ENCODE measurements at regions not wholly inside any gene's neighbourhood (a gene's known extent, or its start where the extent isn't known, plus 50 kb on each side); places are given as distances from the start of the nearest gene placed in this dataset.

DNA sequence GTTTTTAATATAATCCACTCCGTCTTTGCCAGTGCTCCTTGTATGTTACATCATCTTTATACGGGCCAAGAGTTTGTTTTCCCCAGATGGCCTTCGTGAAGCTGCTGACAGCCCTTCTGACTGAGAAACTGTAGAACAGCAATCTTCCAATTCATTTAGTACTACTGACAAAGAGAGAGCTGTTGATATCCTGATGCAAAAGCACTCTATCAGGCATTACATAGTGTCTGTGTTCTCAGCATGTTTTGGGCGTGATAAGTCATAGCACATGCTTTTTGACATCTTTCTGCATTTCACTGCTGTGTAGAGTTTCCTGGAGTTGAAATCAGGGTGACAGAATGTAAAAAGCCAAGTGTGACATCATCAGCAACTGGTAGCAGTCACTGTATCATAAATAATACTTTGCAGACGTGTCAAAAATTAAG, 746.3 kb upstream of the FAM241A start:
- no peak overlapping the region for H3K27ac ChIP-seq (ENCODE audit: low read length)
- H3K9me3 ChIP-seq (ENCODE audit: low read length) = no peaks in the 10 kb centered on the region
- no peak overlapping the region for H3K4me2 ChIP-seq (ENCODE audit: low read length)
- H3K9ac ChIP-seq (ENCODE audit: low read length) = no peak overlapping the region
- no peaks in the 10 kb centered on the region for H3K27me3 ChIP-seq (ENCODE audit: insufficient read depth, low read depth, low read length)
- H3K9me2 ChIP-seq (ENCODE audit: insufficient read depth, low read length) = no peaks in the 10 kb centered on the region
- H3K79me2 ChIP-seq (replicated peaks; ENCODE audit: insufficient read depth, low read length) = no peaks in the 10 kb centered on the region
- H3F3A ChIP-seq (ENCODE audit: insufficient read depth, low read length, poor library complexity, severe bottlenecking) = no peaks in the 10 kb centered on the region
- TF ChIP-seq, protein P1, sequence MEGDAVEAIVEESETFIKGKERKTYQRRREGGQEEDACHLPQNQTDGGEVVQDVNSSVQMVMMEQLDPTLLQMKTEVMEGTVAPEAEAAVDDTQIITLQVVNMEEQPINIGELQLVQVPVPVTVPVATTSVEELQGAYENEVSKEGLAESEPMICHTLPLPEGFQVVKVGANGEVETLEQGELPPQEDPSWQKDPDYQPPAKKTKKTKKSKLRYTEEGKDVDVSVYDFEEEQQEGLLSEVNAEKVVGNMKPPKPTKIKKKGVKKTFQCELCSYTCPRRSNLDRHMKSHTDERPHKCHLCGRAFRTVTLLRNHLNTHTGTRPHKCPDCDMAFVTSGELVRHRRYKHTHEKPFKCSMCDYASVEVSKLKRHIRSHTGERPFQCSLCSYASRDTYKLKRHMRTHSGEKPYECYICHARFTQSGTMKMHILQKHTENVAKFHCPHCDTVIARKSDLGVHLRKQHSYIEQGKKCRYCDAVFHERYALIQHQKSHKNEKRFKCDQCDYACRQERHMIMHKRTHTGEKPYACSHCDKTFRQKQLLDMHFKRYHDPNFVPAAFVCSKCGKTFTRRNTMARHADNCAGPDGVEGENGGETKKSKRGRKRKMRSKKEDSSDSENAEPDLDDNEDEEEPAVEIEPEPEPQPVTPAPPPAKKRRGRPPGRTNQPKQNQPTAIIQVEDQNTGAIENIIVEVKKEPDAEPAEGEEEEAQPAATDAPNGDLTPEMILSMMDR (IDR thresholded peaks at IDR 0.05; ENCODE audit: poor library complexity, severe bottlenecking) = no peak
- TF ChIP-seq EP300 (conservative IDR thresholded peaks at IDR 0.05; ENCODE audit: poor library complexity, severe bottlenecking) (peak; percentile 41), MXI1 (conservative IDR thresholded peaks at IDR 0.05; ENCODE audit: poor library complexity, severe bottlenecking) (no peak), POLR2AphosphoS5 (IDR thresholded peaks at IDR 0.05) (peak; percentile 62), TAF1 (IDR thresholded peaks at IDR 0.05; ENCODE audit: low read depth) (no peak), EZH2 (IDR thresholded peaks at IDR 0.05; ENCODE audit: borderline replicate concordance, insufficient read depth, low read length, poor library complexity, severe bottlenecking) (no peak), SMC3 (conservative IDR thresholded peaks at IDR 0.05; ENCODE audit: poor library complexity) (no peak), RAD21 (conservative IDR thresholded peaks at IDR 0.05) (no peak)
- TF ChIP-seq, protein P2, sequence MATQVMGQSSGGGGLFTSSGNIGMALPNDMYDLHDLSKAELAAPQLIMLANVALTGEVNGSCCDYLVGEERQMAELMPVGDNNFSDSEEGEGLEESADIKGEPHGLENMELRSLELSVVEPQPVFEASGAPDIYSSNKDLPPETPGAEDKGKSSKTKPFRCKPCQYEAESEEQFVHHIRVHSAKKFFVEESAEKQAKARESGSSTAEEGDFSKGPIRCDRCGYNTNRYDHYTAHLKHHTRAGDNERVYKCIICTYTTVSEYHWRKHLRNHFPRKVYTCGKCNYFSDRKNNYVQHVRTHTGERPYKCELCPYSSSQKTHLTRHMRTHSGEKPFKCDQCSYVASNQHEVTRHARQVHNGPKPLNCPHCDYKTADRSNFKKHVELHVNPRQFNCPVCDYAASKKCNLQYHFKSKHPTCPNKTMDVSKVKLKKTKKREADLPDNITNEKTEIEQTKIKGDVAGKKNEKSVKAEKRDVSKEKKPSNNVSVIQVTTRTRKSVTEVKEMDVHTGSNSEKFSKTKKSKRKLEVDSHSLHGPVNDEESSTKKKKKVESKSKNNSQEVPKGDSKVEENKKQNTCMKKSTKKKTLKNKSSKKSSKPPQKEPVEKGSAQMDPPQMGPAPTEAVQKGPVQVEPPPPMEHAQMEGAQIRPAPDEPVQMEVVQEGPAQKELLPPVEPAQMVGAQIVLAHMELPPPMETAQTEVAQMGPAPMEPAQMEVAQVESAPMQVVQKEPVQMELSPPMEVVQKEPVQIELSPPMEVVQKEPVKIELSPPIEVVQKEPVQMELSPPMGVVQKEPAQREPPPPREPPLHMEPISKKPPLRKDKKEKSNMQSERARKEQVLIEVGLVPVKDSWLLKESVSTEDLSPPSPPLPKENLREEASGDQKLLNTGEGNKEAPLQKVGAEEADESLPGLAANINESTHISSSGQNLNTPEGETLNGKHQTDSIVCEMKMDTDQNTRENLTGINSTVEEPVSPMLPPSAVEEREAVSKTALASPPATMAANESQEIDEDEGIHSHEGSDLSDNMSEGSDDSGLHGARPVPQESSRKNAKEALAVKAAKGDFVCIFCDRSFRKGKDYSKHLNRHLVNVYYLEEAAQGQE (IDR thresholded peaks at IDR 0.05; ENCODE audit: borderline replicate concordance) = no peak
- H3K36me3 ChIP-seq (ENCODE audit: insufficient read depth, low read length) = no peaks in the 10 kb centered on the region
- no peak overlapping the region for H2AFZ ChIP-seq (ENCODE audit: low read depth, low read length)
- H4K20me1 ChIP-seq (ENCODE audit: insufficient read depth) = no peaks in the 10 kb centered on the region
- no peak overlapping the region for H3K4me3 ChIP-seq (ENCODE audit: low read length)

DNA sequence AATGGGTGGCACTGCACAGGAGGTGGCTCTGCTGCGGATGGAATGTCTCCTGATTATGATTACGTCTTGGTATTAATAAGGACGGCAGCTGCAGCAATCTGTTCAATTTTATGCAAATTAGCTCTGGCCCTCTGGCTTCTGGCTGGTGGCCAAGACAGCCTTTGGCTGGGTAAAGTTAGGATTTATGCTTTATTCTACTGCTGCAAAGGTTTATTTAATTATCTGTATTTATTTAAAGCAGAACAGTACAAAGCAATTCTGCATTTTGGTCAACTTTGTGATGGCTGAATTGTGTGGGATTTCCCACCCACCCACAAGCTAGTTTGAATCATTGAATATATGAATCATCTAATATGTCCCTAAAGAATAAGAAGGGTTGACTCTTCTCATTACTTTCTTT, 745.6 kb upstream of the FAM241A start:
- Histone ChIP-seq H3K4me3 (ENCODE audit: low read length) (no peak overlapping the region), H3K4me2 (ENCODE audit: low read length) (no peak overlapping the region), H4K20me1 (ENCODE audit: insufficient read depth) (no peaks in the 10 kb centered on the region), H3K27ac (ENCODE audit: low read length) (no peak overlapping the region), H2AFZ (ENCODE audit: low read depth, low read length) (no peak overlapping the region), H3K36me3 (ENCODE audit: insufficient read depth, low read length) (no peaks in the 10 kb centered on the region), H3K9me2 (ENCODE audit: insufficient read depth, low read length) (no peaks in the 10 kb centered on the region), H3K9me3 (ENCODE audit: low read length) (no peaks in the 10 kb centered on the region), H3F3A (ENCODE audit: insufficient read depth, low read length, poor library complexity, severe bottlenecking) (no peaks in the 10 kb centered on the region), H3K79me2 (replicated peaks; ENCODE audit: insufficient read depth, low read length) (no peaks in the 10 kb centered on the region), H3K9ac (ENCODE audit: low read length) (no peak overlapping the region), H3K27me3 (ENCODE audit: insufficient read depth, low read depth, low read length) (no peaks in the 10 kb centered on the region)
- TF ChIP-seq MXI1 (conservative IDR thresholded peaks at IDR 0.05; ENCODE audit: poor library complexity, severe bottlenecking) = no peak
- TF ChIP-seq POLR2AphosphoS5 (IDR thresholded peaks at IDR 0.05) = no peak
- no peak for TF ChIP-seq TAF1 (IDR thresholded peaks at IDR 0.05; ENCODE audit: low read depth)
- TF ChIP-seq EZH2 (IDR thresholded peaks at IDR 0.05; ENCODE audit: borderline replicate concordance, insufficient read depth, low read length, poor library complexity, severe bottlenecking) = no peak
- TF ChIP-seq, protein P2 (IDR thresholded peaks at IDR 0.05; ENCODE audit: borderline replicate concordance) = no peak
- TF ChIP-seq RAD21 (conservative IDR thresholded peaks at IDR 0.05) = no peak
- TF ChIP-seq SMC3 (conservative IDR thresholded peaks at IDR 0.05; ENCODE audit: poor library complexity) = no peak
- no peak for TF ChIP-seq EP300 (conservative IDR thresholded peaks at IDR 0.05; ENCODE audit: poor library complexity, severe bottlenecking)
- TF ChIP-seq, protein P1 (IDR thresholded peaks at IDR 0.05; ENCODE audit: poor library complexity, severe bottlenecking) = no peak
